Natural killer cell (primary cell): ENCODE measurements at regions not wholly inside any gene's neighbourhood (a gene's known extent, or its start where the extent isn't known, plus 50 kb on each side); places are given as distances from the start of the nearest gene placed in this dataset.

Experiments
- ATAC-seq, 3 donors: fragments of 150-1000 bp in 2 of 3; fragments of 200-7000 bp in 1 of 3; cut with Tn5 transposase; 1 replicate in 1 of 3; 2 replicates in 2 of 3; pipeline ENCODE4 v1.10.0; 2021; ENCODE audit warnings: mild to moderate bottlenecking in 2 of 3, moderate library complexity in 2 of 3
- DNase-seq, 2 donors: peaks; one replicate each; pipeline versions ENCODE4 v3.0.0 to v3.0.0-alpha.2; 2013 to 2021; ENCODE audit warnings: mixed read lengths in 1 of 2
- H3K27ac ChIP-seq: one replicate; pipeline ENCODE4 v1.5.1; 2013; ENCODE audit warnings: mild to moderate bottlenecking, low read length
- H3K27me3 ChIP-seq: one replicate; pipeline ENCODE4 v1.6.1; 2013; ENCODE audit warnings: low read length; ENCODE audit not compliant: control insufficient read depth, insufficient read depth
- H3K36me3 ChIP-seq: one replicate; pipeline ENCODE4 v1.6.1; 2013; ENCODE audit warnings: low read length; ENCODE audit not compliant: control insufficient read depth, insufficient read depth
- H3K4me1 ChIP-seq: one replicate; pipeline ENCODE4 v1.6.1; 2013; ENCODE audit warnings: low read length; ENCODE audit not compliant: control insufficient read depth, insufficient read depth
- H3K4me3 ChIP-seq: one replicate; pipeline ENCODE4 v1.5.1; 2013; ENCODE audit warnings: low read length
- H3K9me3 ChIP-seq: one replicate; pipeline ENCODE4 v1.6.1; 2013; ENCODE audit warnings: low read length; ENCODE audit not compliant: control insufficient read depth, insufficient read depth
- H3K27ac Mint-ChIP-seq, 2 donors: one replicate each; pipeline ENCODE4 v1.8.0; 2022; ENCODE audit warnings: mild to moderate bottlenecking in 2 of 2, mixed read lengths in 2 of 2, moderate library complexity in 1 of 2
- H3K27me3 Mint-ChIP-seq, 2 donors: one replicate each; pipeline ENCODE4 v1.8.0; 2022; ENCODE audit warnings: low read depth in 2 of 2, mixed read lengths in 2 of 2
- H3K36me3 Mint-ChIP-seq: one replicate; pipeline ENCODE4 v1.8.0; 2022; ENCODE audit warnings: mixed read lengths
- H3K4me1 Mint-ChIP-seq, 2 donors: one replicate each; pipeline ENCODE4 v1.8.0; 2022; ENCODE audit warnings: mixed read lengths in 2 of 2
- H3K4me3 Mint-ChIP-seq: one replicate; pipeline ENCODE4 v1.8.0; 2022; ENCODE audit warnings: mild to moderate bottlenecking, moderate library complexity, mixed read lengths
- H3K9me3 Mint-ChIP-seq, 2 donors: one replicate each; pipeline ENCODE4 v1.8.0; 2022; ENCODE audit warnings: mixed read lengths in 2 of 2
- CTCF ChIP-seq: fragments of 200-600 bp; IDR thresholded peaks from one replicate; pipeline ENCODE4 v1.8.0; 2022; ENCODE audit warnings: antibody characterized with exemption
- whole genome bisulfite sequencing: methylation state at CpG from one replicate; pipeline ENCODE4 v1.1.7; 2013; ENCODE audit warnings: missing lambda C conversion rate; ENCODE audit not compliant: insufficient coverage; 5-methylcytosine and 5-hydroxymethylcytosine counted together
- intact Hi-C: fragments of 100-400 bp; cut with micrococcal nuclease; formaldehyde crosslinking; loops from one replicate; pipeline ENCODE4 v1.14.2; 2022

- Histone ChIP-seq H3K36me3 (no peaks in the 10 kb centered on the region), H3K27ac (no peak overlapping the region), H3K4me3 (no peak overlapping the region), H3K4me1 (no peaks in the 10 kb centered on the region), H3K9me3 (no peaks in the 10 kb centered on the region), H3K27me3 (no peaks in the 10 kb centered on the region)
- no peak overlapping the region for H3K4me3 Mint-ChIP-seq
- ATAC-seq (no peak), DNase-seq (no peak)
- peaks cover under 1 to 2% of the 10 kb centered on the region in 2 donors for H3K9me3 Mint-ChIP-seq
- H3K27ac Mint-ChIP-seq: no peak overlapping the region
- WGBS: 100% methylated on average over 2 of the region's 2 CpGs
- TF ChIP-seq CTCF: no peak
- H3K27me3 Mint-ChIP-seq: no peaks in the 10 kb centered on the region
- intact Hi-C loops: no loop called here
- H3K4me1 Mint-ChIP-seq: no peaks in the 10 kb centered on the region
- peaks cover 3% of the 10 kb centered on the region for H3K36me3 Mint-ChIP-seq
These were observed 53.1 kb upstream of the STK39 start for GRCh38 chr2:168300460-168300859.

GRCh38 chr2:168304024-168304681, 56.8 kb upstream of the STK39 start:
- no peak for TF ChIP-seq CTCF
- no peaks in the 10 kb centered on the region for H3K4me1 ChIP-seq
- H3K36me3 ChIP-seq: no peaks in the 10 kb centered on the region
- no peak overlapping the region for H3K27ac ChIP-seq
- ATAC-seq: no peak
- Mint-ChIP-seq H3K9me3 (peaks cover 7 to 19% of the 10 kb centered on the region in 2 donors), H3K4me3 (no peak overlapping the region), H3K36me3 (peaks cover 28% of the 10 kb centered on the region), H3K27ac (no peak overlapping the region), H3K27me3 (no peaks in the 10 kb centered on the region), H3K4me1 (no peaks in the 10 kb centered on the region)
- intact Hi-C loops: no loop called here
- WGBS: 100% methylated on average over 3 of the region's 3 CpGs
- H3K27me3 ChIP-seq: no peaks in the 10 kb centered on the region
- no peak overlapping the region for H3K4me3 ChIP-seq
- DNase-seq: no peak
- no peaks in the 10 kb centered on the region for H3K9me3 ChIP-seq

- H3K27ac Mint-ChIP-seq: no peak overlapping the region
- ATAC-seq (no peak), DNase-seq (no peak)
These were observed 60.0 kb upstream of the STK39 start for GRCh38 chr2:168307379-168307778.

More at GRCh38 chr2:168307379-168307778, 60.0 kb upstream of the STK39 start:
- H3K9me3 ChIP-seq: no peaks in the 10 kb centered on the region
- no peak for TF ChIP-seq CTCF
- no peak overlapping the region for H3K27ac ChIP-seq
- Mint-ChIP-seq H3K27me3 (no peaks in the 10 kb centered on the region), H3K4me3 (no peak overlapping the region), H3K36me3 (peaks cover 28% of the 10 kb centered on the region), H3K4me1 (no peaks in the 10 kb centered on the region), H3K9me3 (peaks cover 7 to 19% of the 10 kb centered on the region in 2 donors)
- no peaks in the 10 kb centered on the region for H3K27me3 ChIP-seq
- no peaks in the 10 kb centered on the region for H3K36me3 ChIP-seq
- intact Hi-C loops: no loop called here
- no peak overlapping the region for H3K4me3 ChIP-seq
- H3K4me1 ChIP-seq: no peaks in the 10 kb centered on the region
